Uterus (tissue), 2 donors: ENCODE measurements at regions not wholly inside any gene's neighbourhood (a gene's known extent, or its start where the extent isn't known, plus 50 kb on each side); places are given as distances from the start of the nearest gene placed in this dataset.

Experiments used
- POLR2A ChIP-seq, 2 donors: fragments of 450-650 bp; IDR thresholded peaks; one replicate each; pipeline ENCODE4 v1.6.1; 2016; ENCODE audit warnings: antibody characterized with exemption in 2 of 2, mild to moderate bottlenecking in 1 of 2, moderate library complexity in 1 of 2
- TF ChIP-seq, protein P1 (sequence below), 4 experiments: fragments of 200-600 bp in 2 of 4; fragments of 450-650 bp in 2 of 4; sonication (generic) in 2 of 4; IDR thresholded peaks; one replicate each; pipeline ENCODE4 v1.5.1; 2016 to 2019; ENCODE audit warnings: antibody characterized with exemption in 4 of 4, mild to moderate bottlenecking in 2 of 4, moderate library complexity in 1 of 4

DNA sequence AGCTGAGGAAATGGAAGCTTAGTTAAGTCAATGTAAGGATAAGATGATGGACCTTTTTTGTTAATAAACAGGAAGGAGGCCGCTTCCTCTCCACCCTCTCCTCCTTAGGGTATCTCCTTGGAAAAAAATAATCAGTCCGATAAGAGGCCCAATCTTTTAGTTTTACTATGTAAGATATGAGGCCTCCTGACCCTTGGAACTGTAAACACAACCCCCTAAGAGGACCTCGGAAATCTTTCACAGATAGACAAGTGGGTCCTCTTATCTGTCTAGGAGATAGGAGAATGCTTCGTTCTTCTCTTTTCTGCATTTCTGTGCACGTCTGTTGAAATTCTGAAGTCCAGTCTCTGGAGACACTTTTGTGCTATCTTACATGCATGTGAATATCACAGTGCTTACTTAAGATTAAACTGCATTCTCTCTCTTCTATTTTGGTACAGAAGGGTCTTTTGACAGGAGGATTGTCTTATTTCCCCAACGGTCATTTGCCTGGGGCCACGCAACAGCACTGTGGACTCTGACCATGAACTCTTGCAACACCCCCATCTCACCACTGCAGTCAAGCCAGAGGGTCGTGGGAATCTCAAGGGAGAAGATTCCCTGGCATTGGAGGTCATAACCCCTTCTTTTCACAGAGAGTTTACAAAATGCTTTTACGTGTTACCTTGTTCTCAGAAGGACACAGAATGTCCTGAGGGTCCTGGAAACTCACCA, 313.0 kb upstream of the RTL1 start:
- TF ChIP-seq, protein P1, sequence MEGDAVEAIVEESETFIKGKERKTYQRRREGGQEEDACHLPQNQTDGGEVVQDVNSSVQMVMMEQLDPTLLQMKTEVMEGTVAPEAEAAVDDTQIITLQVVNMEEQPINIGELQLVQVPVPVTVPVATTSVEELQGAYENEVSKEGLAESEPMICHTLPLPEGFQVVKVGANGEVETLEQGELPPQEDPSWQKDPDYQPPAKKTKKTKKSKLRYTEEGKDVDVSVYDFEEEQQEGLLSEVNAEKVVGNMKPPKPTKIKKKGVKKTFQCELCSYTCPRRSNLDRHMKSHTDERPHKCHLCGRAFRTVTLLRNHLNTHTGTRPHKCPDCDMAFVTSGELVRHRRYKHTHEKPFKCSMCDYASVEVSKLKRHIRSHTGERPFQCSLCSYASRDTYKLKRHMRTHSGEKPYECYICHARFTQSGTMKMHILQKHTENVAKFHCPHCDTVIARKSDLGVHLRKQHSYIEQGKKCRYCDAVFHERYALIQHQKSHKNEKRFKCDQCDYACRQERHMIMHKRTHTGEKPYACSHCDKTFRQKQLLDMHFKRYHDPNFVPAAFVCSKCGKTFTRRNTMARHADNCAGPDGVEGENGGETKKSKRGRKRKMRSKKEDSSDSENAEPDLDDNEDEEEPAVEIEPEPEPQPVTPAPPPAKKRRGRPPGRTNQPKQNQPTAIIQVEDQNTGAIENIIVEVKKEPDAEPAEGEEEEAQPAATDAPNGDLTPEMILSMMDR (IDR thresholded peaks at IDR 0.05), result no peak
- no peak for TF ChIP-seq POLR2A (IDR thresholded peaks at IDR 0.05)
